ENCODE measurements at regions not wholly inside any gene's neighbourhood (a gene's known extent, or its start where the extent isn't known, plus 50 kb on each side); places are given as distances from the start of the nearest gene placed in this dataset.

DNA sequence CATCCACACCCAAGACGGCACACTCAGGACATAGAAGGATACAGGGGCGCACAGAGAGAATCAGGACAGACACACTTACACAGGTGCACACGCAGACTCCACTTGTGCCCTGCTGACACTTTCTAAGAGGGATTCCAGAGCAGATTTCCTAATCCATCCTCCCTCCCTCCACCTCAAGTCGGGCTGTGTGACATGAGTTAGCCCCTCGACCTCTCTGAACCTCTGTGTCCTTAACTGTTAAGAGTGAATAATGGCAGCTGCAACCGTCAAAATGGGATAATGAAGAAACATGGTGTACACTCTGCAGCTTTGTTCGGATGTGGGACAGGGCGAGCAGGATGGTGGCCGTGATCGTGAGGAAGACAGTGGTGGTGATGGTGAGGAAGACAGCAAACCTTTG lies 100.1 kb downstream of the CPN2 start:
- POLR2A ChIA-PET, result no interaction called here
- TF ChIP-seq, protein P1, sequence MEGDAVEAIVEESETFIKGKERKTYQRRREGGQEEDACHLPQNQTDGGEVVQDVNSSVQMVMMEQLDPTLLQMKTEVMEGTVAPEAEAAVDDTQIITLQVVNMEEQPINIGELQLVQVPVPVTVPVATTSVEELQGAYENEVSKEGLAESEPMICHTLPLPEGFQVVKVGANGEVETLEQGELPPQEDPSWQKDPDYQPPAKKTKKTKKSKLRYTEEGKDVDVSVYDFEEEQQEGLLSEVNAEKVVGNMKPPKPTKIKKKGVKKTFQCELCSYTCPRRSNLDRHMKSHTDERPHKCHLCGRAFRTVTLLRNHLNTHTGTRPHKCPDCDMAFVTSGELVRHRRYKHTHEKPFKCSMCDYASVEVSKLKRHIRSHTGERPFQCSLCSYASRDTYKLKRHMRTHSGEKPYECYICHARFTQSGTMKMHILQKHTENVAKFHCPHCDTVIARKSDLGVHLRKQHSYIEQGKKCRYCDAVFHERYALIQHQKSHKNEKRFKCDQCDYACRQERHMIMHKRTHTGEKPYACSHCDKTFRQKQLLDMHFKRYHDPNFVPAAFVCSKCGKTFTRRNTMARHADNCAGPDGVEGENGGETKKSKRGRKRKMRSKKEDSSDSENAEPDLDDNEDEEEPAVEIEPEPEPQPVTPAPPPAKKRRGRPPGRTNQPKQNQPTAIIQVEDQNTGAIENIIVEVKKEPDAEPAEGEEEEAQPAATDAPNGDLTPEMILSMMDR (IDR thresholded peaks at IDR 0.05; ENCODE audit: insufficient read depth, low read length, missing control alignments), result no peak
- CTCF ChIA-PET, result no interaction called here
- no peak for DNase-seq (ENCODE audit: low read depth, low spot score)
- no peak overlapping the region for H3K4me3 ChIP-seq (ENCODE audit: low read depth, low read length)

DNA sequence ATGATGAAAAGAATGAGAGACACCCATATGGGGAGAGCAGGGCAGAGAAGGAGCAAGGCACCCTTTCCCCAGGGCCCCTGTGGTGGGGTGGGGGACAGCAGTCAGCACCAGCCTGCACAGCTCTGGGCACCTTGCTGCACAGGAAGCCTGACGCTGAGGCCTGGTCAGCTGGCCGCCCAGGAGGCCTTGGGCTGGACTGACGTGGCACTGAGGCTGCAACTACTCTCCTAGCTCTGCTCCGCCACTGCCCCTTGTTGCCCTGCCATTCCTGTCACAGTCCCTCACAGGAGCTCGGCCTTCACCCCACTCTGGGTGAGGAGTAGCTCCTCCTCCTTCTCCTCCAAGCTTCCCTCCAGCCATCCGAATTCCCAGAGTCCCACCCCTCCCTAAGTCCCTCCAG lies 99.7 kb downstream of the CPN2 start:
- no peak overlapping the region for H3K4me3 ChIP-seq (ENCODE audit: low read depth, low read length)
- TF ChIP-seq, protein P1 (IDR thresholded peaks at IDR 0.05; ENCODE audit: insufficient read depth, low read length, missing control alignments), result no peak
- DNase-seq (ENCODE audit: low read depth, low spot score), result no peak
- ChIA-PET CTCF (no interaction called here), POLR2A (no interaction called here)

DNA sequence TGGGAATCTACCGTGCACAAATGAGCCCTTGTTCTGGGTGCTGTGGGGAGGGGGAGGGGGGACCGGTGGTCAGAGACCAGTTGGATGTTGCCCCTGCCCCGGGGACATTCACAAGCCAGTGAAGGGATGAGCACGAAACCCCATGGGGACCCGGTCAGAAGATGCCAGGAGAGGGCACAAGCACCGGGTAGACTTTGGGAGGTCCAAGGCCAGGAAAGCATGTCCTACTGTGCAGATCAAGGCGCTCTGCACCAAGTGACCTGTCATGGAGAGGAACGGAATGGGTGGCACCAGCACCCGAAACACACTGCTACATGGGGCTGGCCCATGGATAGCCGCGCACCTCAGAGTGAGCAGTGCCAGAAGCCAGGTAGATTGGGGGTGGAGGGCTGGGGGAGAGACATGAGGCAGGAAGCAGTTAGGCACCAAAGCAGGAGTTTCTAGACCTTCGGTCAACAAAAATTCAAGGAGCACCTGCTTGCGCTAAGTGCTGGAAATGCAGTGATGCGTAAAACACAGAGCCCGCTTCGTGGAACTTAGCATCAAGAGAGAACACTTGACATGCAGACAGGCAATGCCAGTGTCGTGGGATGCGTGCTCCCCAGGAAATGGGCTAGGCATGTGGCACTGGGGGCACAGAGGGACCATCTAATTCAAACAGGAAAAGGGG lies 99.1 kb downstream of the CPN2 start:
- CTCF ChIA-PET, result no interaction called here
- H3K4me3 ChIP-seq (ENCODE audit: low read depth, low read length), result no peak overlapping the region
- no peak for DNase-seq (ENCODE audit: low read depth, low spot score)
- TF ChIP-seq, protein P1 (IDR thresholded peaks at IDR 0.05; ENCODE audit: insufficient read depth, low read length, missing control alignments), result no peak
- POLR2A ChIA-PET, result no interaction called here

DNA sequence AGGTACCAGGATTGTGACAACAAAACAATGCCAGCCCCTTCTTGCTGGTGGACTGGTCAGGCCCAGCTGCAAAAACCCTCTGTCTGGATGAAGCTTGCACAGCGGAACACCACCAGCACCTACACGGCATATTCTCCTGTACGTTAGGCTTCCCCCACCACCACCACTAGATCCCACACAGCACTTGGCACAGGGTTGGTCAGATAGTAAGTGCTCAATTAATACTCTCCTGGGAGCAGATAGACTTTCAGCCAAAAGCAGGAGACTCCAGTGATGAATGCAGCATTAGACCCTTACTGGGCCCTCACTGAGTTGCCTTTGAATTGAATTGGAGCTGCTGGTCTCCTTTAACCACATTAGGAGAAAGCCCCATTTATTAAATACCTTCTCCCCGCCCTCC lies 97.9 kb downstream of the CPN2 start:
- CTCF ChIA-PET, result no interaction called here
- TF ChIP-seq, protein P1 (IDR thresholded peaks at IDR 0.05; ENCODE audit: insufficient read depth, low read length, missing control alignments), result no peak
- DNase-seq (ENCODE audit: low read depth, low spot score), result no peak
- no peak overlapping the region for H3K4me3 ChIP-seq (ENCODE audit: low read depth, low read length)
- POLR2A ChIA-PET, result no interaction called here

DNA sequence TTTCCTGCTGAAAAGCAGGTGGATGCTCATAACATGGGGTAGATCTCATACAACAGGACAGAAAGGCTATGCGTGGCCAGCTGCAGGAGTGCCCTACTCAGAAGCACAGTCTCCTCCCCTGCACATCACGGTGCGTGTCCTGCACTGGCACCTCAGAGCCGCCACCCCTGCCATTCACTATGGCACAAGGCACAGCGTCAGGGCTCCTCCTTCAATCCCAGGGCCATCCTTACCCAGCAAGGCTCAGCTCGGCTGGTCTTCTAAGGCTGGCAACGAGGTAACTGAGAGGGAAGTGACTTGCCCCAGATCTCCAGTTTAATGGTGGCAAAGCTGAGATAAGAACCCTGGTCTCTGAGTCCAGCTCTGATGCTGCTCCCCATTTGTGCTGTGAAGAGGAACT lies 97.1 kb downstream of the CPN2 start:
- H3K4me3 ChIP-seq (ENCODE audit: low read depth, low read length), result no peak overlapping the region
- TF ChIP-seq, protein P1 (IDR thresholded peaks at IDR 0.05; ENCODE audit: insufficient read depth, low read length, missing control alignments), result no peak
- CTCF ChIA-PET, result no interaction called here
- no peak for DNase-seq (ENCODE audit: low read depth, low spot score)
- POLR2A ChIA-PET, result no interaction called here

DNA sequence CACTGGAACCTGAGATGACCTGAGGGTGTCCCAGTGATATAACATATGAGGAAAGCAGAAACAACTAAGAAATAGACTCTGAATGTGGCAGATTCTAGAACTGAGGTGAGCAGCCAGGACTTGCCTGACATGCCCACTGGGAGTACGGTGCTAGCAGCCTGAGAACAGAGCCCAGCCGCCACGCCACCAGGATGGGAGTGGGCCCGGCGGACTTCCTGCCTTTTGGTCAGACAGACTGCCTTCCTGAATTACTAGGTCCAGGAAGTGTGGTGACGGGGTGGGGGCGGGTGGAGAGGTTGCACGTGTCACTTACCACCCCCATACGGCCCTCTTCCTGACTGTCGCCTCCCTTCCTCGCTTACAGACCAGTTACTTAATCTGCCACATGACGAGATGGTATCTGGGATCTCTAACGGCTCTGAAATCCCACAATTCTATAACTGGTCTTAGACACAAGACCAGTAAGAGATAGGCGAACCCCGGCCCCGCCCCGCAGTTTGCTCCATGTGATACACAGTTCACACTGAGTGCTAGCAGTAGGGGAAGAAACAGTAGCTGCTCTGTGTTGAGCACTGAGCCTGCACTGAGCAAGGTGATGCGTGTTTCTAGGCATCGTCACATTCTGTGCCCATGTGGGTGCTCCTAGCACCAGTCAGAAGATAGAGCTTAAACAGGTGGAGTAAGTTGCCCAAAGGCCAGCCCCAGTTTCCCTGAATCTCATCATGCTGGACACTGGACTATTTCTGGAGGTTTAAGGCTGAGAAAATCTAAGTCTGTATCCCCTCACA lies 95.7 kb downstream of the CPN2 start:
- no peak for DNase-seq (ENCODE audit: low read depth, low spot score)
- POLR2A ChIA-PET, result no interaction called here

More for the DNA sequence above, 95.7 kb downstream of the CPN2 start:
- no peak overlapping the region for H3K4me3 ChIP-seq (ENCODE audit: low read depth, low read length)
- CTCF ChIA-PET, result no interaction called here
- TF ChIP-seq, protein P1 (IDR thresholded peaks at IDR 0.05; ENCODE audit: insufficient read depth, low read length, missing control alignments), result no peak

All from AG04449 (cell line).